Fibroblast of skin of left biceps (primary cell): ENCODE measurements at regions not wholly inside any gene's neighbourhood (a gene's known extent, or its start where the extent isn't known, plus 50 kb on each side); places are given as distances from the start of the nearest gene placed in this dataset.
"Not testable (repeated sequence)": the region's sequence is repeated elsewhere in the genome, so short reads cannot be mapped to it uniquely, and the experiment has no call there.

Experiments
- DNase-seq, 2 experiments: peaks; one replicate each; pipeline ENCODE4 v3.0.0-alpha.2; 2013; ENCODE audit warnings: low read depth in 2 of 2

GRCh38 chr1:120614931-120615639, 108.7 kb upstream of the NBPF26 start:
- DNase-seq, result not testable (repeated sequence)

DNA sequence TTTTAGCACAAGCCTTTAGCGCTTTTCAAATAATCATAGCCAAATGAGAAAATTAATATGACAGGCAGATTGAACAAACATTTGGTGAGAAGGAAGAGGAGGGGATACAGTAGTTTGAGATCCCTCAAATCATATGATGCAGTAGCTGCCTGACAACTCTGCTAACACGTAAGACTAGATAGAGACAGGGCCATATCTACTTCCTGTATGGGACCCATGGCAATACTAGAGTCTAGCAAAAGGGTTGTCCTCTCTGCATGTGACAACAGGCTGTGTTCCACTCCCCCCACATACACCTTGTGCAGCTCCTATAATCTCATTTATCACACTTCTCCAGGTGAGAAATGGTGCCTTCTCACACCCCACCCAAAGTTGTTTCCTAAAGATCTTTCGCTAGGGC, 106.3 kb upstream of the NBPF26 start:
- DNase-seq, result not testable (repeated sequence)

GRCh38 chr1:120619867-120620692, 103.7 kb upstream of the NBPF26 start:
- DNase-seq, result not testable (repeated sequence)

GRCh38 chr1:120620693-120620969, 103.1 kb upstream of the NBPF26 start:
- DNase-seq, result not testable (repeated sequence)

DNA sequence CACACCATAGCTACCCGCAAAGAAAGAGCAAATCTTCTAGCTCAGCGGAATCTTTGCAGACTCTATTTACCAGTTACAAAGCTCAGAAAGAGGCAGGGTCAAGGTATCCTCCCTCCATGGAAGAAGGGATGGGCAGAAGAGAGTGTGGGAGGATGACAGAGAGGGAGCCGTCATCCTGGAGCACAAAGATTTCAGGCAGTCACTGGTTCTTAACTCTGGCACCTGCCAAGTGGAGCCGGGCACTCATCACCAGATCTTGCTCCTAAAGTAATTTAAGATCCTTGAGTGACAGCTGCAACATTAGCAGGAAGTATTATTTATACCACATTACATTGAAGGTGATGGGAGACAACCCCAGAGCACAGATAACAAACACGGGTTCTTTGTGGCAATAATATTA, 102.5 kb upstream of the NBPF26 start:
- DNase-seq, result not testable (repeated sequence)

DNA sequence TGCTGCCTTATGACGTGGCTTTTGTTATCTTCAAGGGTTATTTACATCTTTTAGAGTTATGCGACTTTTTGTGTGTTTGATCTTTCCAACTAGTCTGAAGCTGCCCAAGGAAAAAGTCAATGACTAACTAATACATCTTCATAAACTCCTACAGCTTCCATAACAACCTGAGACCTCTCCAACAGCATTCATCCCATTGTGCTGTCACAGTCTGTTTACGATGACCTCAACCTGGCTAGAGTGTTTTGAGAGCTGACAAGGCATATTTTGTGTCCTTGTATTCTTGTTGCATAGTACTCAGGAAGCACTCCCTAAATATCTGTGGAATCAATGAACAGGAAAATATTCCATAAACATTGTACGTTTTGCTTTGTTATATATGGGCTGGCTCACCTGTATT, 100.2 kb upstream of the NBPF26 start:
- DNase-seq, result not testable (repeated sequence)

DNA sequence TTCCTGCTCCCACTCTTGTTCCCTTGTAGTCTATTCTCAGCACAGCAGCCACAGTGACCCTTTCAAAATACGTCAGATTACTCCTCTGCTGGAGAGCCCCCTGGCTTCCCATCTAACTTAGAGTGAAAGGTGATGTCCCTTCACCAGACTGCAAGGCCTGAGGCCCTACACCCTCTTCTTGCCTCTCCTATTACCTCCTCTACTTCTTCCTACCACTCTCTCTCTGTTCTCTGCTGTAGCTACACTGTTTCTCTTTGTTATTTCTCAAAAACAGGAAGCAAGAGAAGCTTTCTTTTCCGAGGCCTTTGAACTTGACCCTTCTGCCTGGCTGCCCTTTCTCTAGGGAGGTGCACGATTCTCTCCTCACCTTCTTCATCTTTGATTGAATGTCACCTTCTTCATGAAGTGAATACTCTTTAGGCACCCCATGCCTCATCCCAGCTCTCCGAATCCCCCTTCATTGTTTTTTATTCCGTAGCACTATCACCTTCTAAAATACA, 99.1 kb upstream of the NBPF26 start:
- DNase-seq, result not testable (repeated sequence)

DNA sequence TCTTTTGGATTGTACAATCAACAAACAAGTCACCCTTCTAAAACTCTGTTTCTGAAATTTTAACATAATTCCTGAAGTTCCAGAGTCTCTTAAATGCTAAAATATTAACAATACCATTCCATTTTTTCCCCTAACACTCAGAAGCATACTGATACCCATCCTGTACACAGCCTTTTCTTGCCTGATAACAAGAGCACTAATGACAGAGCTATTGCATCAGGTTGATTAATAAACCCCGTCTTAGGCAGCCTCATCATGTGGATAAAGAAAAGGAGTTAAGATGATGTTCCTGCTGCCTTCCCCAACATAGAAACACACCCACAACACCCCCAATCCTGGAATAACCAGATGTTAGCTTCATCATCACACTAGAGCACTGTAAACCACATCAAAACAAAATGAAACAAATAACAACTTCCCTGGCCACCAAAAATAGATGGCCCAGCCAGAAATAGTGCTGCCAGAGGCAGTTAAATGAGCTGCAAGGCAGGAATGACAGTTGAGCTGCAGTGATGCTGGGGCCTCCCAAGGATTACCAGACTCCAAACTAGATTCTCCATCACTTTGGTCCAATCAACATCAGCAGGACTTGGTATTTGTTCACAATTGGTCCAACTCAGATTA, 93.8 kb upstream of the NBPF26 start:
- DNase-seq, result not testable (repeated sequence)

DNA sequence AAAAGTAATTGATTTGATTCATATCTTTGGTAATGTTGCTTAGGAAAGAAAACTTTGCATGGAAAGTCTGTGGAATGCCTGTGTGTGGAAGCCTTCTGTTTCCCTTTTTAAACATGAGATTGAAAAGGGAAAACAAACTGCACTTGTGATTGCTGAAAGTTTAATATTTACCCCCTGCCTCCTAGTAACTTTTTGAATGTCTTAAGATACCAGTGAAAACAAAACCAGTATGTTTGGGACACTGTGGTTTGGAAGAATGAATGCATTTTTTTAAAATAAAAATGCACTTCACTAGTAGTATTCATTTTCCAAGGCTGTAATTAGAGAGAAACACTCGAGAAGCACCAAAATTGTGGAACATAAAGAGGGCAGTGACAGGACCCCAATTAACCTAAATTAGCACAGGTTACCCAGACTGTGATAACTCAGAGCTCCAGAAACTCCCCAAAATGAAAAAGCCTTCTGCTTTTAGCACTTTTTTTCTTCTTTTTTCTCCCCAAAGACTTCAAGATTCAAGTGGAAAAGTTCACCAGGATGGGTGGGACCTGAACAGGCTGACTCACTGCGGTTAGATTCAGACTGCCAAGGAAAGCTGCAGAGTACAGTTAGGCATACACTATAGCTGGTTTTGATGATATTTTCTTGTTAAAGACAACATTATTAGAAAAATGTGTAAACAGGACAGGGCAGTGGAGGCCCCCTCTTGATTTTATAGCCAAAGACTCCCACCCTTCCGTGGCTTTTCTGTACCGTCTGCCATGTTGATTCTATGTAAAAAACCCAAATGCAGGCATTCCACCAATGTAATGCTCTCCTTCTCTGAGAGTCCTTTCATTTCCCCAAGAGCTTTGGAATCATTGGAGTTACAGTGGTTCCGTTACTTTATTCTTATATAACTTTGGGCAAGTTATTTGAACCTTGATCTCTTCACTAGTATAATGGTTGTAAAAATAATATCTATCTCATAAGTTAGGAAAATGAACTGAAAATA, 88.6 kb upstream of the NBPF26 start:
- DNase-seq, result not testable (repeated sequence)

GRCh38 chr1:120640261-120641013, 83.3 kb upstream of the NBPF26 start:
- not testable (repeated sequence) for DNase-seq

DNA sequence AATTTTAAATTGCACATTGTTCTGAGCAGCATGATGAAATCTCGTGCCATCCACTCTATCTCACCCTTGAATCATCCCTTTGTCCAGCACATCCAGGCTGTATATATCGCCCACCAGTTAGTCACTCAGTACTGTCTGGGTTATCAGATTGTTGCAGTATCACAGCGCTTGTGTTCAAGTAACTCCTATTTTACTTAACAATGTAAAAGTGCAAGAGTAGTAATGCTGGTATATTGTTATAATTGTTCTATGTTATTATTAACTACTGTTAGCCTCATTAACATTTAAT, 82.8 kb upstream of the NBPF26 start:
- DNase-seq, result not testable (repeated sequence)

DNA sequence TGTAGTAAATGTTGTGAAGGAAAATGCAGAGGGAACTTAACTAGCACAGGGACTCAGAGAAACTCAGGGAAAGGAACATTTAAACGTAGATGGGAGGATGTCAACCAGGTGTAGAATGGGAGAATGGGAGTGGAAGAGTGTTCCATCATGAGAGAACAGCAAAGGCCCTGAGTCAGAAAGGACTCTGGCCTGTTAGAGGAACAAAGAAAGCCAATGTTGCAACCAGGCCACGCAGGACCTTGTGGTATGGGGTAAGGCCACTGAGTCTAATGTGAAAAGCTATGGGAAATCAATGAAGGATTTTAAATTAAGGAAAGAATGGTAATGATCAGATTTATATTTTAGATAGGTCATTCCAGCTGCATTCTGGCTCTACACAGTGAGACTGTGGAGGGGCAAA, 76.6 kb upstream of the NBPF26 start:
- DNase-seq, result not testable (repeated sequence)

GRCh38 chr1:120648915-120649623, 74.7 kb upstream of the NBPF26 start:
- not testable (repeated sequence) for DNase-seq

DNA sequence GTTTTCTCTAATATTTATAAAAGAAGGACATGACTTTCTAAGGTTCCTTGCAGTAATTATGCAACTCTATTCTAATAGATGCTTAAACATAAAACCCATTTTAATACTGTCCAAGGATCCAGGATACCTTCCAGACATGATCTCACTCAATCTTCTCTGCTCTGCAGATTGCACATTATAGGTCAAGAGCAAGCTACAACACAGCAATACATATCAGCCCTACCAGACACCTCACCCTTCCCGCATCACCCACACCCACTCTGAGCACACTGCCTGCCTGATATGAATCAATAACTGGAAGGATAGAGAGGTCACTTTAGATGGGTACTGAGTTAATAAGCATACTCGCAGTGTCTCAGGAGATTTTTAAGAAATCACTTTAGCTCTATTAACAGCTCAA, 74.0 kb upstream of the NBPF26 start:
- DNase-seq, result not testable (repeated sequence)

GRCh38 chr1:120654114-120654513, 69.6 kb upstream of the NBPF26 start:
- not testable (repeated sequence) for DNase-seq

GRCh38 chr1:120655394-120655793, 68.4 kb upstream of the NBPF26 start:
- not testable (repeated sequence) for DNase-seq

DNA sequence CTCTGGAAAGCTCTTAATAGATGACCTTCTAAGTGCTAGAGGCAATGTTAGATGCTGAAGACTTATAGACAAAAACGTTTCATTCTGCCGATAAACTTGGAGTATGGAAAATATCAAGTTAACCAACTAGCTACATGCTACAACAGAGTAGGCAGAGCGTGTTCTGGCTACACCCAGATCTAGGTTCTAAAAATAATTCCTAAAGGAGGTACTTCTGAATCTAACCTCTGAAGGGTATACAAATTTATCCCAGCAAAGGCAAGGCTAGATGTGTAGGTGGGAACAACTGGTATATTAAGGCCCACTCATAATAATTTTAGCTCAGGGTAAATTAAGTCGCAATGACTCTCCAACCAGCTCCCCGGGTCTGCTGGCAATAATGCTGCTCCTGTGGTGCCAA, 67.6 kb upstream of the NBPF26 start:
- DNase-seq, result not testable (repeated sequence)

- DNase-seq, result not testable (repeated sequence)
Measured at GRCh38 chr1:120657804-120658203, 65.9 kb upstream of the NBPF26 start.

GRCh38 chr1:120658622-120659021, 65.1 kb upstream of the NBPF26 start:
- DNase-seq, result not testable (repeated sequence)

DNA sequence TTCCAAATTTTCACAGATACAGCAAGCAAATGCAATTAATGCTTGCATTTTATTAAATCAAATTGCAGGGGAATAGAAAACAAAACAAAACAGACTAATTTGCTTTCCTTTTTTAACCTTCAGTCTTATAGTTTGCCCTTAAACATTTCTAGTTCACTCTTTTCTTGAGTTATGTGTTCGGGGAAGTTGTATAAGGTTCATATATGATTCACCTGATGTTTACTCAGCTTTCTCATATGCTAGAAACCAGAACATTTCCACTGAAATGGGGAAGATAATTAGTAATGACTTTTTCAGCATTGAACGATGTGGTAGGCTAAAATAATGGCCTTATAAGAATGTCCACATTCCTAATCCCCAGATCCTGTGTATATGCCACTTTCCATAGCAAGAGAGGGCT, 64.6 kb upstream of the NBPF26 start:
- DNase-seq, result not testable (repeated sequence)
